Raji (cell line): ENCODE measurements at regions not wholly inside any gene's neighbourhood (a gene's known extent, or its start where the extent isn't known, plus 50 kb on each side); places are given as distances from the start of the nearest gene placed in this dataset.

Experiments used
- POLR2A ChIP-seq: IDR thresholded peaks from 2 replicates; pipeline ENCODE4 v1.6.1; 2011; ENCODE audit warnings: low read depth, low read length, control low read depth; ENCODE audit not compliant: insufficient read depth

- TF ChIP-seq POLR2A = no peak
Observed at GRCh38 chr14:34359420-34360117, 102.5 kb downstream of the SPTSSA start.

- no peak for TF ChIP-seq POLR2A
Observed at GRCh38 chr14:34356264-34356654, 105.8 kb downstream of the SPTSSA start.

- TF ChIP-seq POLR2A = no peak
Observed at GRCh38 chr14:34355584-34356263, 106.3 kb downstream of the SPTSSA start.

GRCh38 chr14:34354556-34354955 lies 107.5 kb downstream of the SPTSSA start:
- TF ChIP-seq POLR2A = no peak

- TF ChIP-seq POLR2A = no peak
Observed at GRCh38 chr14:34350903-34351302, 111.1 kb downstream of the SPTSSA start.

- TF ChIP-seq POLR2A = no peak
Observed at GRCh38 chr14:34348592-34348991, 113.4 kb downstream of the SPTSSA start.

GRCh38 chr14:34347683-34348082 lies 114.4 kb downstream of the SPTSSA start:
- TF ChIP-seq POLR2A = no peak

GRCh38 chr14:34345718-34346465 lies 116.1 kb downstream of the SPTSSA start:
- TF ChIP-seq POLR2A = no peak

- no peak for TF ChIP-seq POLR2A
Observed at GRCh38 chr14:34344318-34344717, 117.7 kb downstream of the SPTSSA start.

- TF ChIP-seq POLR2A = no peak
Observed at GRCh38 chr14:34340025-34340625, 121.9 kb downstream of the SPTSSA start.

GRCh38 chr14:34338056-34338455 lies 124.0 kb downstream of the SPTSSA start:
- TF ChIP-seq POLR2A = no peak

GRCh38 chr14:34336501-34336900 lies 125.5 kb downstream of the SPTSSA start:
- TF ChIP-seq POLR2A = no peak

GRCh38 chr14:34335968-34336367 lies 126.1 kb downstream of the SPTSSA start:
- no peak for TF ChIP-seq POLR2A

GRCh38 chr14:34334329-34334728 lies 127.7 kb downstream of the SPTSSA start:
- no peak for TF ChIP-seq POLR2A
